ENCODE measurements at regions not wholly inside any gene's neighbourhood (a gene's known extent, or its start where the extent isn't known, plus 50 kb on each side); places are given as distances from the start of the nearest gene placed in this dataset.

DNA sequence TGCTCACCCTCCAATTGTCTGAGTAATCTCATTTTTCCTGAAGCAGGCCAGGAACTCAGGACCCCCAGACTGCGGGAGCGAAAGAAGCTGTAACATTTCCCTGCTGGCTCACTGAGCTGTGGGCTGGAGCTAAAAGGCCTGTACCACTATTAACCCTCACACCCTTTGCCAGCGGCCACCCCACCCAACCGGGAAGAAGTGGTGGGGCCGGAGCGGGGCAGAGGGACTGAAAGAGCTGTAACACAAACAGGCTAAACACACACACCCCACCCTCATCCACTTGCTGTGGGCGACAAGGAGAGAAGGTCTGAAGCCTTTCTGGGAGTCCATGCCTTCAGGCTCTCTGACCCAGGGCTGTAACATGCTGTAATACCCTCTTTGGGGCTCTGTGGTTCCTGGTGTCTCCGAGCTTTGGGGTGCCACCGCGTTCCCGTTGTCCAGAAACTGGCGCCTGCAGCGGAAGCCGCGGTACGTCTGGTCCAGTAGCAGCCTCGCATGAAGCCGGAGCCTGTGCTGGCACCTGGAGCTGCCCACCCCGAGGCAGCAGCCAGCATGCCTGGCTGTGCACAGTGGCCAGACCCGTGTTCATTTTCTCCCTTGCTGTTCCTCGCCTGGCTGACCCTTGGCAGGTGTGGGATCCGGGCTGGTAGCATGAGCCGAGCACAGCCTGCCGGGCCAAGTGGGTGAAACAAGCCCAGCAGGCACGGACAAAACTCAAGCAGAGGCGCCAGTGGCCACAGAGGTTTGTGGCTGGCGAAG is 345.5 kb upstream of the MGAT4C start:
- no peaks in the 10 kb centered on the region for H3K36me3 ChIP-seq (ENCODE audit: control insufficient read depth in 2 of 2, extremely low read depth in 1 of 2, insufficient read depth in 2 of 2, low read length in 2 of 2)
- intact Hi-C loops (cut with micrococcal nuclease) (no loop called here), dilution Hi-C loops (cut with MboI; ENCODE audit: extremely low pct_ligation_motif_present, low sequenced_read_pairs) (no loop called here)
- no peaks in the 10 kb centered on the region for H3K9me3 ChIP-seq (replicated peaks; ENCODE audit: control insufficient read depth, insufficient read depth, low read length)
- no peaks in the 10 kb centered on the region for H3K9me1 ChIP-seq (replicated peaks; ENCODE audit: control insufficient read depth, extremely low read depth, insufficient read depth, low read length)
- ChIA-PET CTCF (no interaction called here), POLR2A (no interaction called here)
- no peaks in the 10 kb centered on the region for H3K4me1 ChIP-seq (ENCODE audit: control insufficient read depth, extremely low read depth, insufficient read depth, low read length)
- no TSS peak for BruUV-seq (replicated peaks)
- FAIRE-seq (no peak), DNase-seq (ENCODE audit: low read depth, low spot score) (no peak)
- no peaks in the 10 kb centered on the region for H3K79me2 ChIP-seq (ENCODE audit: control insufficient read depth, insufficient read depth, low read length)
- no peak overlapping the region for H3K4me2 ChIP-seq (ENCODE audit: insufficient read depth, low read length)
- no peak overlapping the region for H3K4me3 ChIP-seq (replicated peaks in 1 of 3; ENCODE audit: insufficient read depth in 1 of 3, low read depth in 1 of 3, low read length in 3 of 3)
- no peak overlapping the region for H2AFZ ChIP-seq (ENCODE audit: low read depth, low read length)
- no peaks in the 10 kb centered on the region for H4K20me1 ChIP-seq (replicated peaks; ENCODE audit: control insufficient read depth, extremely low read depth, insufficient read depth, low read length)
- no peak overlapping the region for H3K27ac ChIP-seq (ENCODE audit: insufficient read depth, low read depth, low read length)
- H3K27me3 ChIP-seq (ENCODE audit: control insufficient read depth in 2 of 2, insufficient read depth in 2 of 2, low read length in 2 of 2): no peaks in the 10 kb centered on the region
- TF ChIP-seq POLR2A (IDR thresholded peaks at IDR 0.05; ENCODE audit: low read depth, low read length): no peak
- TF ChIP-seq MYC (IDR thresholded peaks at IDR 0.05; ENCODE audit: low read depth, low read length): no peak
- TF ChIP-seq JUN (IDR thresholded peaks at IDR 0.05; ENCODE audit: borderline replicate concordance, insufficient read depth, insufficient read length, low read depth): no peak
- TF ChIP-seq POLR2AphosphoS5 (IDR thresholded peaks at IDR 0.05; ENCODE audit: insufficient read depth, low read depth, low read length): no peak
- TF ChIP-seq, protein P1, sequence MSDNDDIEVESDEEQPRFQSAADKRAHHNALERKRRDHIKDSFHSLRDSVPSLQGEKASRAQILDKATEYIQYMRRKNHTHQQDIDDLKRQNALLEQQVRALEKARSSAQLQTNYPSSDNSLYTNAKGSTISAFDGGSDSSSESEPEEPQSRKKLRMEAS (IDR thresholded peaks at IDR 0.05; ENCODE audit: insufficient read depth, insufficient read length): no peak
- no peak for TF ChIP-seq FOS (IDR thresholded peaks at IDR 0.05; ENCODE audit: borderline replicate concordance, insufficient read depth, low read length)
- no peak overlapping the region for H3K9ac ChIP-seq (replicated peaks; ENCODE audit: extremely low read depth, insufficient read depth, low read length)

DNA sequence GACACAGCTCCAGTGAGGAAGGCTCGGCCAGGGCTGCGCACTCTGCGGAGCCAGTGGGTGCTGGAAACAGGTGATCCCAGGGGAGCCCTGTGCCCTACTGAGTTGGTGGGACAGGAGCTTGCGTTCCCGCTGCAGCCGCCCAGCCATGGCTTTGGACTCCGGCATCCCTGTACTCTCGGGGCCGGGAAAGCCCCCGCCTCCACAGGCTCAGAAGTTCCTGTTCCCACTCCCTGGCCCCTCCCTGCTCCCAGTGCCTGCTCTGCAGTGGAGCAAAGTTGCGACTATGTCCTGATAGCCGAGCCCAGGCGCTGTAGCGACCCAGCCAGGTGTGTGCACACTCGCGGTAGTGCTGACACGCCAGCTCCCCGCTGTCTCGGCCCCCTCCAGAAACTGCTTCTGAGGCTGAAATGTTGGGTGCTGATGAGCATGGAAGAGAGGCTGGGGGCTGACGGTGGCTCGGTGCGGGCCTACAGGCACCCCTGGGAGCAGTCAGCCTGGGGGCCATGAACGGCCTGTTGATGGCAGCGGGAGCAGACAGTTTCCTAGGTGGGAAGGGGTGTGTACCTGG is 344.6 kb upstream of the MGAT4C start:
- CTCF ChIA-PET: no interaction called here
- BruUV-seq (replicated peaks): no TSS peak
- no peak for FAIRE-seq

More for the DNA sequence above, 344.6 kb upstream of the MGAT4C start:
- H3K27ac ChIP-seq (ENCODE audit: insufficient read depth, low read depth, low read length): no peak overlapping the region
- intact Hi-C loops (cut with micrococcal nuclease): no loop called here
- H3K9me1 ChIP-seq (replicated peaks; ENCODE audit: control insufficient read depth, extremely low read depth, insufficient read depth, low read length): no peaks in the 10 kb centered on the region
- POLR2A ChIA-PET: no interaction called here
- no peak overlapping the region for H3K4me3 ChIP-seq (replicated peaks in 1 of 3; ENCODE audit: insufficient read depth in 1 of 3, low read depth in 1 of 3, low read length in 3 of 3)
- dilution Hi-C loops (cut with MboI; ENCODE audit: extremely low pct_ligation_motif_present, low sequenced_read_pairs): no loop called here
- H3K27me3 ChIP-seq (ENCODE audit: control insufficient read depth in 2 of 2, insufficient read depth in 2 of 2, low read length in 2 of 2): no peaks in the 10 kb centered on the region
- H4K20me1 ChIP-seq (replicated peaks; ENCODE audit: control insufficient read depth, extremely low read depth, insufficient read depth, low read length): no peaks in the 10 kb centered on the region
- no peak for TF ChIP-seq MYC (IDR thresholded peaks at IDR 0.05; ENCODE audit: low read depth, low read length)
- TF ChIP-seq, protein P2, sequence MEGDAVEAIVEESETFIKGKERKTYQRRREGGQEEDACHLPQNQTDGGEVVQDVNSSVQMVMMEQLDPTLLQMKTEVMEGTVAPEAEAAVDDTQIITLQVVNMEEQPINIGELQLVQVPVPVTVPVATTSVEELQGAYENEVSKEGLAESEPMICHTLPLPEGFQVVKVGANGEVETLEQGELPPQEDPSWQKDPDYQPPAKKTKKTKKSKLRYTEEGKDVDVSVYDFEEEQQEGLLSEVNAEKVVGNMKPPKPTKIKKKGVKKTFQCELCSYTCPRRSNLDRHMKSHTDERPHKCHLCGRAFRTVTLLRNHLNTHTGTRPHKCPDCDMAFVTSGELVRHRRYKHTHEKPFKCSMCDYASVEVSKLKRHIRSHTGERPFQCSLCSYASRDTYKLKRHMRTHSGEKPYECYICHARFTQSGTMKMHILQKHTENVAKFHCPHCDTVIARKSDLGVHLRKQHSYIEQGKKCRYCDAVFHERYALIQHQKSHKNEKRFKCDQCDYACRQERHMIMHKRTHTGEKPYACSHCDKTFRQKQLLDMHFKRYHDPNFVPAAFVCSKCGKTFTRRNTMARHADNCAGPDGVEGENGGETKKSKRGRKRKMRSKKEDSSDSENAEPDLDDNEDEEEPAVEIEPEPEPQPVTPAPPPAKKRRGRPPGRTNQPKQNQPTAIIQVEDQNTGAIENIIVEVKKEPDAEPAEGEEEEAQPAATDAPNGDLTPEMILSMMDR (IDR thresholded peaks at IDR 0.05; ENCODE audit: extremely low read depth in 1 of 2, insufficient read depth in 1 of 2, low read depth in 1 of 2, low read length in 2 of 2): no peak
- no peak overlapping the region for H3K4me2 ChIP-seq (ENCODE audit: insufficient read depth, low read length)
- H3K9ac ChIP-seq (replicated peaks; ENCODE audit: extremely low read depth, insufficient read depth, low read length): no peak overlapping the region
- no peak for DNase-seq (ENCODE audit: low read depth, low spot score)
- no peaks in the 10 kb centered on the region for H3K4me1 ChIP-seq (ENCODE audit: control insufficient read depth, extremely low read depth, insufficient read depth, low read length)
- no peaks in the 10 kb centered on the region for H3K36me3 ChIP-seq (ENCODE audit: control insufficient read depth in 2 of 2, extremely low read depth in 1 of 2, insufficient read depth in 2 of 2, low read length in 2 of 2)
- no peaks in the 10 kb centered on the region for H3K79me2 ChIP-seq (ENCODE audit: control insufficient read depth, insufficient read depth, low read length)
- no peaks in the 10 kb centered on the region for H3K9me3 ChIP-seq (replicated peaks; ENCODE audit: control insufficient read depth, insufficient read depth, low read length)
- H2AFZ ChIP-seq (ENCODE audit: low read depth, low read length): no peak overlapping the region

All from endothelial cell of umbilical vein (primary cell).